C4-2B (cell line): ENCODE measurements at regions not wholly inside any gene's neighbourhood (a gene's known extent, or its start where the extent isn't known, plus 50 kb on each side); places are given as distances from the start of the nearest gene placed in this dataset.
A peak's percentile ranks its signal among the peaks of the same experiment; 100 is the strongest.
"Not testable (repeated sequence)": the region's sequence is repeated elsewhere in the genome, so short reads cannot be mapped to it uniquely, and the experiment has no call there.

ENCODE experiments used
- H3K27ac ChIP-seq: fragments of 450-650 bp; 2 replicates; pipeline ENCODE4 v1.5.1; 2017
- CTCF ChIP-seq: fragments of 450-650 bp; conservative IDR thresholded peaks from 2 replicates; pipeline ENCODE4 v1.5.1; 2017; ENCODE audit warnings: mild to moderate bottlenecking
- ZFX ChIP-seq: fragments of 450-650 bp; IDR thresholded peaks from 2 replicates; pipeline ENCODE4 v1.6.1; 2017

DNA sequence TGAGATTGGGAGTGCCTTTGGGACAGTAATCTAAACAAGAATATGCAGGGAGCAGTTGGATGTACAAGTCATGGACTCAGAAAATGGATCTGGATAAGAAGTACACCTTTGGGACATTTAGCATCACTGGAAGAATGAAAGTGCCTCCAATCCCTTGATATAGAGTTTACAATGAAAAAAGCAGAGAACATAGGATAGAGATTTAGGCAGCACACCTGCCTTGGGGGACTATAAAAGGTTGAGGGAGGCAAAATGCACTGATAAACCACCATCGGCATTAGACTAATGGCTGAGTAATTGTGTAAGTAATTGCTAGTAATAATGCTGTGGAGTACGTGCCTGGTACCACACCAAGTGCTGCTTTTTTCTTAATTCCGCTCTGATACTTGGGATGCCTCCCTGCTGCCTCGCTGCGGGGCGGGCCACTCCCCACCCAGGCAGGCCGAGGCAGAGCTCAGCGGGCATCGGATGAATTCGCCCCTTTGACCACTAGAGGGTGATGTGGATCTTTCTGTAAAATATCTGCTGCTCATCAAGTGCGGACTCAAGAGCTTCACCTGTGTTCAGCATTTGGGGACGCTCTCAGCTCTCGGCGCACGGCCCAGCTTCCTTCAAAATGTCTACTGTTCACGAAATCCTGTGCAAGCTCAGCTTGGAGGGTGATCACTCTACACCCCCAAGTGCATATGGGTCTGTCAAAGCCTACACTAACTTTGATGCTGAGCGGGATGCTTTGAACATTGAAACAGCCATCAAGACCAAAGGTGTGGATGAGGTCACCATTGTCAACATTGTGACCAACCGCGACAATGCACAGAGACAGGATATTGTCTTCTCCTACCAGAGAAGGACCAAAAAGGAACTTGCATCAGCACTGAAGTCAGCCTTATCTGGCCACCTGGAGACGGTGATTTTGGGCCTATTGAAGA, 99.9 kb downstream of the ANKRD18B start:
- TF ChIP-seq CTCF = peak; percentile 94
- no peak for TF ChIP-seq ZFX
- no peak overlapping the region for H3K27ac ChIP-seq

DNA sequence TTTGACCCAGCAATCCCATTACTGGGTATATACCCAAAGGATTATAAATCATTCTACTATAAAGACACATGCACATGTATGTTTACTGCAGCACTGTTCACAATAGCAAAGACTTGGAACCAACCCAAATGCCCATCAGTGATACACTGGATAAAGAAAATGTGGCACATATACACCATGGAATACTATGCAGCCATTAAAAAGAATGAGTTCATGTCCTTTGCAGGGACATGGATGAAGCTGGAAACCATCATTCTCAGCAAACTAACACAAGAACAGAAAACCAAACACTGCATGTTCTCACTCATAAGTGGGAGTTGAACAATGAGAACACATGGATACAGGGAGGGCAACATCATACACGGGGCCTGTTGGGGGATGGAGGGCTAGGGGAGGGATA, 104.3 kb downstream of the ANKRD18B start:
- not testable (repeated sequence) for H3K27ac ChIP-seq

GRCh38 chr9:33628865-33629410, 104.9 kb downstream of the ANKRD18B start:
- no peak for TF ChIP-seq ZFX
- no peak for TF ChIP-seq CTCF
- H3K27ac ChIP-seq = no peak overlapping the region

DNA sequence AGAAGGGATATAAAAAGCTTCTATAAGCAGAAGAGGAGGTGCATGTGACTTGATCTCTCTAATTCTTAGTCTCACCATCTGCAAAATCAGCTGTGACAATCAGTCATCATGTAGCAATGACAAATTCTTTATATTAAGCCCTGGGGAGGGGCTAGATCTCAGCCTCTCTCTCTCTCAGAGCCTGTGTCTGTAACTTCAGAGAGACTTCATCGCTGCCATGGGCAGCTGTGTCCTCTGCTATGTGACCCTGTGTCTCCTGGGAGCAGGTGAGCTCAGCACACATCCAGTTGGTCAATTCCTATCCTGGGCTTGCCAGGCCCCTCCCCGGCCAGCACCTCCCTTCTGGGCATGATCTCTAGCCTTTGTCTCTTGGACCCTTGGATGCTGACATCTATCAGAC, 109.6 kb downstream of the ANKRD18B start:
- TF ChIP-seq ZFX (no peak), CTCF (no peak)

GRCh38 chr9:33637881-33638280, 113.8 kb downstream of the ANKRD18B start:
- TF ChIP-seq CTCF (no peak), ZFX (no peak)
- no peak overlapping the region for H3K27ac ChIP-seq

More for the DNA sequence above, 109.6 kb downstream of the ANKRD18B start:
- no peak overlapping the region for H3K27ac ChIP-seq

DNA sequence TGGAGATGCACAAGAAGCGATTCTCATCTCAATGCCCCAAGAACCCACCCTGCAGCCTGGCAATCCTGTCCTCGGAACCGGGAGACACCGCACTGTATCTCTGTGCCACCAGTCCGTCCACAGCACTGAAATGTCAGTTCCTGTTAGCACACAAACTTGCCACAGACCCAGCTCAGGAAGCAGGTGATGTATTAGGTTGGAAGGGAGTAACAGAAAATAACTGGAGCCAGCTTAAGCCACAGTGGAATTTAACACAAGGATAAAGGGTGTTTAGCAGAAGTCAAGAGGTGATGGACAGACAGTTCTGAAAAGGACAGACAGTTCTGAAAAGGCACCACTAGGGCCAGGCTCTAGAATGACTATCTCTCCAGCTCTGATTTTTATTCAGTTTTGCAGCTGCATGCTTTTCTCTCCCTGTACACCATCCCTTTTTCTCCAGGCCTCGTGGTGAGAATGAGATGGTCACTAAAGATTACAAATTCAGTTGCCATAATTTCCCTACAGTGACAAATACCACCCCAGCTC, 114.4 kb downstream of the ANKRD18B start:
- TF ChIP-seq ZFX (no peak), CTCF (no peak)
- H3K27ac ChIP-seq = no peak overlapping the region

DNA sequence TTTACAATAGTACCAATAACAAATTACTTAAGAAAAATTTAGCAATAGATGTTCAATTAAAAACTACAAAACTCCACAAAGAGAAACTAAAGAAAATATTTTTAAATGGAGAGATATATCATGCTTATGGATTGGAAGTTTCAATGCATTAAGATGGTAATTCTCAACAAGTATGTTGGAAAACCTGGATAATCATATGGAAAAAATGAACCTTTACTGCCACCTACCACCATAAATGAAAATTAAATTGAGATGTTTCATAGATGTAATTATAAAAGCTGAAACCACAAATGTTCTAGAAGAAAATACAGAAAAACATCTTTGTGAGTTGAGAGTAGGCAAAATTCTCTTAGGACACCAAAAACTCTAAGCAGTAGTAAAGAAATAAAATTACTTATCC, 121.7 kb downstream of the ANKRD18B start:
- no peak overlapping the region for H3K27ac ChIP-seq
- TF ChIP-seq CTCF = peak; percentile 23
- TF ChIP-seq ZFX = no peak
